ENCODE measurements at regions not wholly inside any gene's neighbourhood (a gene's known extent, or its start where the extent isn't known, plus 50 kb on each side); places are given as distances from the start of the nearest gene placed in this dataset.

DNA sequence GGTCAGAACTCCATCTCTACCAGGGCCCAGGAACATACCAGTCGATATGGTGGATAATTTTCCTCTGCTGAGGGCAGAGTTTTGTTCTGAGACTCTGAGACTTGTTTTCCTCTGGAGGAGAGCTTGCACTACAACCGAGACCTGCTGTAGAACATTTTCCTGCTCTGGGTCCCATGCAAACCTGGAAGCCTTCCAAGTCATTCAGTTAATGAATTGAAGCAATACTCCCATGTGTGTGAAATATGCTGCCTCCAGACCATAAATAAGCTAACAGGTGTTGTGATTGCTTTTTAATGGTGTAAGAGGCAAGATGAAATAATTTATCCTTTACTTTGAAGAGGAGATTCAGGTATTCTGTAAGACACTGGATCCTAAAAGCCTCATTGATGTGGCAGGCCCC lies 372.8 kb downstream of the TMEM167A start:
- TF ChIP-seq, protein P1, sequence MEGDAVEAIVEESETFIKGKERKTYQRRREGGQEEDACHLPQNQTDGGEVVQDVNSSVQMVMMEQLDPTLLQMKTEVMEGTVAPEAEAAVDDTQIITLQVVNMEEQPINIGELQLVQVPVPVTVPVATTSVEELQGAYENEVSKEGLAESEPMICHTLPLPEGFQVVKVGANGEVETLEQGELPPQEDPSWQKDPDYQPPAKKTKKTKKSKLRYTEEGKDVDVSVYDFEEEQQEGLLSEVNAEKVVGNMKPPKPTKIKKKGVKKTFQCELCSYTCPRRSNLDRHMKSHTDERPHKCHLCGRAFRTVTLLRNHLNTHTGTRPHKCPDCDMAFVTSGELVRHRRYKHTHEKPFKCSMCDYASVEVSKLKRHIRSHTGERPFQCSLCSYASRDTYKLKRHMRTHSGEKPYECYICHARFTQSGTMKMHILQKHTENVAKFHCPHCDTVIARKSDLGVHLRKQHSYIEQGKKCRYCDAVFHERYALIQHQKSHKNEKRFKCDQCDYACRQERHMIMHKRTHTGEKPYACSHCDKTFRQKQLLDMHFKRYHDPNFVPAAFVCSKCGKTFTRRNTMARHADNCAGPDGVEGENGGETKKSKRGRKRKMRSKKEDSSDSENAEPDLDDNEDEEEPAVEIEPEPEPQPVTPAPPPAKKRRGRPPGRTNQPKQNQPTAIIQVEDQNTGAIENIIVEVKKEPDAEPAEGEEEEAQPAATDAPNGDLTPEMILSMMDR (IDR thresholded peaks at IDR 0.05), result no peak
- TF ChIP-seq POLR2A (IDR thresholded peaks at IDR 0.05), result no peak
